Inflammatory macrophage (primary cell): ENCODE measurements at regions not wholly inside any gene's neighbourhood (a gene's known extent, or its start where the extent isn't known, plus 50 kb on each side); places are given as distances from the start of the nearest gene placed in this dataset.
"Not testable (repeated sequence)": the region's sequence is repeated elsewhere in the genome, so short reads cannot be mapped to it uniquely, and the experiment has no call there.

Experiments
- DNase-seq, 2 donors: peaks; one replicate each; pipeline ENCODE4 v3.0.0-alpha.2; 2020 to 2022

- no peak for DNase-seq
Measured at GRCh38 chr4:117014236-117014635, 71.1 kb downstream of the TRAM1L1 start.

GRCh38 chr4:117010671-117011070, 74.7 kb downstream of the TRAM1L1 start:
- no peak for DNase-seq

- DNase-seq = no peak
Measured at GRCh38 chr4:117001077-117001476, 84.3 kb downstream of the TRAM1L1 start.

GRCh38 chr4:116982656-116983055, 102.7 kb downstream of the TRAM1L1 start:
- DNase-seq = no peak

GRCh38 chr4:116980436-116980835, 104.9 kb downstream of the TRAM1L1 start:
- DNase-seq = not testable (repeated sequence)

GRCh38 chr4:116959045-116959444, 126.3 kb downstream of the TRAM1L1 start:
- no peak for DNase-seq

GRCh38 chr4:116953947-116954346, 131.4 kb downstream of the TRAM1L1 start:
- DNase-seq = no peak

GRCh38 chr4:116952530-116953136, 132.7 kb downstream of the TRAM1L1 start:
- DNase-seq = no peak

- no peak for DNase-seq
Measured at GRCh38 chr4:116949856-116950255, 135.5 kb downstream of the TRAM1L1 start.

- no peak for DNase-seq
Measured at GRCh38 chr4:116942315-116942714, 143.1 kb downstream of the TRAM1L1 start.

- no peak for DNase-seq
Measured at GRCh38 chr4:116930329-116930728, 155.0 kb downstream of the TRAM1L1 start.

GRCh38 chr4:116926631-116927295, 158.6 kb downstream of the TRAM1L1 start:
- no peak for DNase-seq

- no peak for DNase-seq
Measured at GRCh38 chr4:116925900-116926457, 159.4 kb downstream of the TRAM1L1 start.

GRCh38 chr4:116923389-116923788, 162.0 kb downstream of the TRAM1L1 start:
- no peak for DNase-seq

GRCh38 chr4:116913451-116913850, 171.9 kb downstream of the TRAM1L1 start:
- no peak for DNase-seq

GRCh38 chr4:116906758-116907157, 178.6 kb downstream of the TRAM1L1 start:
- no peak for DNase-seq

GRCh38 chr4:116899561-116899960, 185.8 kb downstream of the TRAM1L1 start:
- DNase-seq = no peak

GRCh38 chr4:116885579-116885978, 199.8 kb downstream of the TRAM1L1 start:
- no peak for DNase-seq

- no peak for DNase-seq
Measured at GRCh38 chr4:116882503-116882902, 202.9 kb downstream of the TRAM1L1 start.

GRCh38 chr4:116881077-116881476, 204.3 kb downstream of the TRAM1L1 start:
- DNase-seq = no peak

- no peak for DNase-seq
Measured at GRCh38 chr4:116880625-116881024, 204.8 kb downstream of the TRAM1L1 start.

- no peak for DNase-seq
Measured at GRCh38 chr4:116878280-116878679, 207.1 kb downstream of the TRAM1L1 start.

- no peak for DNase-seq
Measured at GRCh38 chr4:116877069-116877468, 208.3 kb downstream of the TRAM1L1 start.

- no peak for DNase-seq
Measured at GRCh38 chr4:116872941-116873340, 212.4 kb downstream of the TRAM1L1 start.
